T-helper 17 cell (primary cell): ENCODE measurements at regions not wholly inside any gene's neighbourhood (a gene's known extent, or its start where the extent isn't known, plus 50 kb on each side); places are given as distances from the start of the nearest gene placed in this dataset.

Experiments
- ATAC-seq: fragments of 150-1000 bp; cut with Tn5 transposase; 2 replicates; pipeline ENCODE4 v1.10.0; 2021; ENCODE audit warnings: mild to moderate bottlenecking, moderate library complexity
- DNase-seq, 3 donors: peaks; one replicate each; pipeline versions ENCODE4 v3.0.0 to v3.0.0-alpha.2; 2020 to 2021
- H3K9me3 ChIP-seq: one replicate; pipeline ENCODE4 v1.7.0; 2013; ENCODE audit warnings: low read length, mild to moderate bottlenecking; ENCODE audit not compliant: control insufficient read depth, poor library complexity, severe bottlenecking
- H3K27ac Mint-ChIP-seq: one replicate; pipeline ENCODE4 v1.8.0; 2022; ENCODE audit warnings: mild to moderate bottlenecking, moderate library complexity, mixed read lengths
- H3K27me3 Mint-ChIP-seq: one replicate; pipeline ENCODE4 v1.8.0; 2022; ENCODE audit warnings: mixed read lengths
- H3K36me3 Mint-ChIP-seq: one replicate; pipeline ENCODE4 v1.8.0; 2022; ENCODE audit warnings: low read depth, mixed read lengths
- H3K4me1 Mint-ChIP-seq: one replicate; pipeline ENCODE4 v1.8.0; 2022; ENCODE audit warnings: mild to moderate bottlenecking, mixed read lengths
- H3K4me3 Mint-ChIP-seq: one replicate; pipeline ENCODE4 v1.8.0; 2022; ENCODE audit warnings: mild to moderate bottlenecking, moderate library complexity, mixed read lengths

DNA sequence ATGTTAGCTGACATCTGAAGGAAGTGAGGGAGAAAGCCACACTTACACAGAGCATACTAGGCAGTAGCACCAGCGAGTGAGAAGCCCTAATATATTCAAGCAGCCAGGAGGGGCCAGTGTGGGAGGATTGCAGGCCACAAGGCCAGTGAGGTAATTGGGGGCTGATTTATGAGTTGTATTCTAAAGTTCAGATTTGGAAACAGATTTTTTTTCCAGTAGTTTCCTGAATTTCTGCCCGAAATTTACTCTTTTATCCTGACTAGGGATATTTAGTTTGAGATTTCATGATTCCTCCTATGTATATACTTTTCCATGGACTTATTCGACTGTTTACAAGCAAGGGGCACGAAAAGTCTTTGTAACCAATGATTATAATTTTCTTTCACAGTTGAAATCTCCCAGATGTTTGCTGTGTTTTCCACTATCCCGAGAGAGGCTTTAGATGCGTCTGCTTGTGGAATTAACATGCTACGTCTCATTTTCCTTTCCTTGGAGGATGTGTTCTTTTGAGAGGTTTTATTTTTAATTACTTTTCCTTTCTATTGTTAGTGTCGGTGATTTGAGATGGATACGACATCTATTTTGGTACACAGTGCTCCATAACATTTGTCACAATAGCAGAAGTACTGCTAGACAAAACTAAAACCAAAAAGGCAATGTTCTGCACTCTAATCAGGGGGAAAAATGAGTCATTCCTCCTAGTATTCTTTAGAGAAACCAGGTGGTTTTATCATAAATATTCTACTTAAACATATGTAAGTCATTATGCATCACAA is 356.3 kb upstream of the HSF2 start:
- Mint-ChIP-seq H3K4me3 (no peak overlapping the region), H3K36me3 (no peaks in the 10 kb centered on the region), H3K4me1 (no peaks in the 10 kb centered on the region), H3K27ac (no peak overlapping the region), H3K27me3 (peaks cover 21% of the 10 kb centered on the region)
- ATAC-seq (no peak), DNase-seq (no peak)
- H3K9me3 ChIP-seq = no peaks in the 10 kb centered on the region

DNA sequence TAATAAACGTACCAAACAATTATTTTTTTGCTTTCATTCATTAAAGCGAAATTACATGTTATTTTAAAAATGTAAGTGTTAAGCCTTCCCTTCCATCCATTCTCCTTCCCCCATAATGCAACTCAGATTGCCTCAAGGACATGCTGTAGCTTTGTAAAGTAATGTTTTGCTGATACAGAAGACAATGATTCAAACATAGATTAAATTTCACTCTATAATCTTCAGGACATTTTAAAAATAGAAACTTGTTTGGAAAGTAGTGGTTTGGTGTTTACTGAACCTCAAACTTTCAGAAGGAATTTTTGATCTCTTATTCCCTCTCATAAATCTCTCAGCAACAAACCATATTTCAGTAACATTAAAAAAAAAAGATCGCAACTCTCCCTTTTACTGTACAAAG is 350.9 kb upstream of the HSF2 start:
- Mint-ChIP-seq H3K27me3 (peaks cover 3% of the 10 kb centered on the region), H3K36me3 (no peaks in the 10 kb centered on the region), H3K27ac (no peak overlapping the region), H3K4me3 (no peak overlapping the region), H3K4me1 (no peaks in the 10 kb centered on the region)
- H3K9me3 ChIP-seq = no peaks in the 10 kb centered on the region
- ATAC-seq (no peak), DNase-seq (no peak)

DNA sequence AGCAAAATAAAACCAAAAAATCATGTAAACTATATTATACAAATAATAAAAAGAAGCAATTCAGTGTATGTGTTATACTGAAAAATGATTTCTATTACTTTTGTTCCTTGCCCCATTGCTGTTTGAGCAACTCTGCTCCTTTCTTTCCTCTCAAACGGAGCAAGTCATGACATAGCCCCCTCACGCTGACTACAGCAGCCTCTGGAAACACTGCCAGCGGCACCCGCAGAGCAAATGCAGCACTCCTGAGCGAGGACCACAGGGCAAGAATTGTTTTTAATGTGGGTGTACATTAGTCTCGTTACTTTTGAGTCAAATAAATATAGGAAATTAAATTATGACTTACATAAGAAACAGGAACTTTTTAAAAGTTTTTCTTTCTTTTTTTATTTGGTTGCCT is 350.1 kb upstream of the HSF2 start:
- H3K36me3 Mint-ChIP-seq = no peaks in the 10 kb centered on the region
- H3K27ac Mint-ChIP-seq = no peak overlapping the region
- H3K9me3 ChIP-seq = no peaks in the 10 kb centered on the region
- DNase-seq = no peak
- no peaks in the 10 kb centered on the region for H3K27me3 Mint-ChIP-seq
- no peak for ATAC-seq
- no peaks in the 10 kb centered on the region for H3K4me1 Mint-ChIP-seq
- H3K4me3 Mint-ChIP-seq = no peak overlapping the region

DNA sequence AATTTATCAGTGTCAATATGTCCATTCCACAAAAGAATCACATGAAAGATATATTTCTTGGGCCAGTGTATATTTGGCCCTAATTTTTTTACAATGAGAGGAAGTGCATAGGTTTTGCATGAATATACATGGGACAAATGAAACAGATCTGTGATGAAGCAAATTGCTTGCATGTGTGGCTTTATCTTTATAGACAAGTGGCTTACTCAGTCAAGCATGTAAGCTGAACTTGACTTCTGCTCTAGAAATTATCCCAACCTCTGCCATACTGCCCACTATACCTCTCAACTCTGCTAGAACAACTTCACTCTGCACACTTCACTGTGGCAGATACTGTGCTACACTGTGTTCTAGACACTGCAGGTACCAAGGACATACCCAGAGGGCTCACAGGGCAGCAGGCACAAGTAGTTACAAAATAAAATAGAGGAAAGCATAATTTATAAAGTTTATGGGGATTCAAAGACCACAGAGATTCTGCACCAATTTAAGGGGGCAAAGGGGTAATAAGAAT is 349.2 kb upstream of the HSF2 start:
- H3K9me3 ChIP-seq = no peaks in the 10 kb centered on the region
- Mint-ChIP-seq H3K36me3 (no peaks in the 10 kb centered on the region), H3K4me3 (no peak overlapping the region), H3K27ac (no peak overlapping the region), H3K4me1 (no peaks in the 10 kb centered on the region), H3K27me3 (no peaks in the 10 kb centered on the region)
- no peak for ATAC-seq
- DNase-seq = no peak

DNA sequence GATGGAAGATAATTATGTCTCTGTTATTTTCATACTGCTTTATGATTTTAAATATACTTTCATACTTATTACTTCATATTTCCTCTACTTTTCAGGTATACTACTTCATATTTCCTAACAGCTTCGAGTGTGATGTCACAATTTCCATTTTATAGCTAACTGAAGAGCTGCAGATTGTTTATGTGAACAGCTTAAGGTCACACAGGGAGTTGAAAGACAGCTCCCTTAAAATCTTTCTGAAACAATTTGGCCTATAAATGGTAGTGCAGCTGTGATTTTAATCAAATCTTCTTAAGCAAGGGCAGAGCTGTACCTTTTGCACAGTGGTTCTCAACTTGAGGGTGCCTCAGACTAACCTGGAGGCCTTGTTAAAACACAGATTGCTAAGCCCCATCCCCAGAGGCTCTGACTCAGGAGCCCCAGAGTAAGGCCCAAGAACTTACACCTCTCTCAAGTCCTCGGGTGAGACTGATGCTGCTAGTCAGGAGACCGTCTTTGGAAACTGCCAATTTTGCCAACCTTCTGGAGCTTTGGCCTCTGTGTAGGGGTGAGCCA is 347.0 kb upstream of the HSF2 start:
- Mint-ChIP-seq H3K36me3 (no peaks in the 10 kb centered on the region), H3K4me3 (no peak overlapping the region), H3K4me1 (no peaks in the 10 kb centered on the region), H3K27ac (no peak overlapping the region), H3K27me3 (peaks cover 5% of the 10 kb centered on the region)
- DNase-seq (no peak), ATAC-seq (no peak)
- no peaks in the 10 kb centered on the region for H3K9me3 ChIP-seq

DNA sequence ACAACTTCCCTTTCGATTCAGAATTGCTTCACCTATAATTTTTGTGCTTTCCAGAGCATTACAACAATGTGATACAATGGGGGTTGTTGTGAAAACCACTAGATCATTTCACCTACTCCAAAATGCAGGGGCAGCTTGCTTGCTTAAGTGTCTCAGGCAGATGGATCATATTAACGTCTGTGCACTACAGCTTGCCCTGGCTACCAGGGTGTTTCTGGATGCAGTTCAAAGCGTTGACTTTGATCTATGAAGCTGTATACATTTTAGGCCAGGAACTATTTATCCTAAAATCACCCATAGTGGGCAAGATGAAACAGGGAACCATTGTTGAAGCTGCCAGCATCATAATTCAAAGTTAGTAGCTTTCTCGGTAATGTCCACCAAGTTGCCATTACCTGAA is 339.5 kb upstream of the HSF2 start:
- no peaks in the 10 kb centered on the region for H3K9me3 ChIP-seq
- no peak for ATAC-seq
- H3K4me1 Mint-ChIP-seq = no peaks in the 10 kb centered on the region
- H3K27me3 Mint-ChIP-seq = peaks cover 12% of the 10 kb centered on the region
- no peak overlapping the region for H3K27ac Mint-ChIP-seq
- no peak overlapping the region for H3K4me3 Mint-ChIP-seq
- no peaks in the 10 kb centered on the region for H3K36me3 Mint-ChIP-seq
- DNase-seq = no peak

DNA sequence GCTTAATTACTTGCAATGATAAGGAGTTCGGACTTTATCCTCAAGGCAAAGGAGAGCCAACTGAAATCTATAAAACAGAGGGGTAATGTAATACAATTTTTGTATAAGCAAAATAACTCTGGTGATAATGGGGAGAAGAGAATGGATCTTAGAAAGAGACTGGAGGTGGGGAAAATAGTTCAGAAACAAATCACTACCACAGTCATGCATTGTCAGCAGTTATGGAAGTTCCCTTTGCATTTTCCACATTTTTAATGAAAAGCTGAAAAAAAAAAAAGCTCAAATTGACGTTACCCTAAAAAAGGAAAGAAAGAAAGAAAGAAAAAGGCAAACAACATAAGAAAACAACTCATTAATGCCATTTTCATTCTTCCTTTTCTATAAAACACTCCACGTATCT is 337.6 kb upstream of the HSF2 start:
- Mint-ChIP-seq H3K4me1 (no peaks in the 10 kb centered on the region), H3K36me3 (no peaks in the 10 kb centered on the region), H3K27me3 (peaks cover 7% of the 10 kb centered on the region), H3K4me3 (no peak overlapping the region), H3K27ac (no peak overlapping the region)
- DNase-seq (no peak), ATAC-seq (no peak)
- H3K9me3 ChIP-seq = no peaks in the 10 kb centered on the region

DNA sequence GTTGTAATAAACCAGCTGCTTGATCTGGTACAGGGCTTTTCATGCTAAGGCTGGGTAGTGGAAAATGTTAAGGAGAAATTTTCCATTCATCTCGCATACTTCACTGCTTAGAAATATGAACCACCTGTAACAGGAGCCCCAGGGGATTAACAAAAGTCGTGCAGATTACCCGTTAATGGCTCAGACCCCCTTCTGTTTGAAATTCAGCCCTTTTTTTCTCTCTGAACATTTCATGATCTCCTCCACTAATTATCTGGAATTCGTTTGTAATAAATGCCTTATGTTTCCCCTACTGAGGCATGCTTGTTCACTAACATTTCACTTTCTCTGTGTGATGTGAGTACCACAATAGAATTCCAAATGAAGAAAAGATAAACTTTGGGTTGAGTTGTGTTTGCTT is 336.4 kb upstream of the HSF2 start:
- H3K4me1 Mint-ChIP-seq = no peaks in the 10 kb centered on the region
- no peak for ATAC-seq

DNA sequence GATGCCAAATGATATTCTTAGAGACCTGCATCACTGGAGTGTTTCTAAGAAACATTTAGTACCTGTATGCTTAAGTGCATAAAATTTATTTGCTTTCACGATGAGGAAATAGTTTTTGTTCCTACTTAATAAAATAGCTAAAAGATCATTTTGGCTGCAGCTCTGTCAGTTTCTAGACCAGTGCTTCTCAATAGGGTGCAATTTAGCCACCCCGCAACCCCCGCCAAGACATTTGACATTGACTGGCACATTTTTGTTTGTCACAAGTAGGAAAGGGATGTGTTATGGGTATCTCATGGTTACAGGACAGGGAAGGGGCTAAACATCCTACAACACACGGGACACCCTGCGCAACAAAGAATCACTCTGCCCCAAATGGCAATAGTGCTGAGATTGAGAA is 335.7 kb upstream of the HSF2 start:
- no peak overlapping the region for H3K4me3 Mint-ChIP-seq
- DNase-seq (no peak), ATAC-seq (no peak)
- no peaks in the 10 kb centered on the region for H3K4me1 Mint-ChIP-seq
- no peak overlapping the region for H3K27ac Mint-ChIP-seq
- peaks cover 7% of the 10 kb centered on the region for H3K27me3 Mint-ChIP-seq
- no peaks in the 10 kb centered on the region for H3K9me3 ChIP-seq
- no peaks in the 10 kb centered on the region for H3K36me3 Mint-ChIP-seq

More for the DNA sequence above, 336.4 kb upstream of the HSF2 start:
- no peak overlapping the region for H3K27ac Mint-ChIP-seq
- no peak for DNase-seq
- H3K9me3 ChIP-seq = no peaks in the 10 kb centered on the region
- peaks cover 7% of the 10 kb centered on the region for H3K27me3 Mint-ChIP-seq
- H3K4me3 Mint-ChIP-seq = no peak overlapping the region
- H3K36me3 Mint-ChIP-seq = no peaks in the 10 kb centered on the region

DNA sequence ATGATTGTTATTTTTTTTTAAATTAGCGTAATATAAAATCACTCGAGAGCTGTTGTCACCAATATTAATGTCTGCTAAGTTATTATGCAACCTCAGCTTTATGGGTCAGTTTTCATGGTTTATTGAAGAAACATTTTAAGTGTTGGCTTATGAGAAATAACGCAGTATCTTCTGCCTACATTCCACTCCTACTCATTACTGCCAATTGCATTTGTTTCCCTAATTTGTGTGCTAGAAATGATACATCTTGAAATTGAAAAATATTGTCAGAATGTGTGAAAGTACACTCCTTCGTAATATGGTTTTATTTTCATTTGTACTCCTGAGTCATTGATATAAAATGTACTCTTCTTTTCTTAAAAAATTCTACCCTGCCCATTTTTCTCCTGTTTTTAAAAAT is 333.3 kb upstream of the HSF2 start:
- Mint-ChIP-seq H3K27ac (no peak overlapping the region), H3K4me1 (no peaks in the 10 kb centered on the region), H3K27me3 (peaks cover 7% of the 10 kb centered on the region), H3K4me3 (no peak overlapping the region), H3K36me3 (no peaks in the 10 kb centered on the region)
- DNase-seq (no peak), ATAC-seq (no peak)
- H3K9me3 ChIP-seq = no peaks in the 10 kb centered on the region

DNA sequence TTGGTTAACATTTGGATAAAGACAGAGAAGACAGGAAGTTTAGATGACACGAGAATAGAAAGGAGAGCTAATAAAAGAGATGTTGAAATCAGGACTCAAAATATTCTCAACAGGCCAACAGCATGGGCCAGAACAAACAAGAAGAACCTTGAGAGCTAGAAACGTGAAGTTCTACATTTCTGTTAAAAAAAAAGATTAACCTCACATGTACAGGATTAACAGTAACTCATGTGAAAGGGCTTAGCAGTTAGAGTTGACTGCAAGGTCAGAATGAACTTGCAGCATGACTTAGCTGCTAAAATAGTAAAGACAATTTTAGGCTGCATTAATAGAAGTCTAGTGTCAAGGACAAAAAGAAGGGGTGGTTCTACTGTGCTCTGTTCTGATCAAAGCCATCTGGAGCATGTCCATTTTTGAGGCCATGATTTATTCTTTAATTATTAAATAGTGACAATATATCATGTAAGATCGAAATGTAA is 331.1 kb upstream of the HSF2 start:
- no peak overlapping the region for H3K27ac Mint-ChIP-seq
- DNase-seq (no peak), ATAC-seq (no peak)
- H3K4me3 Mint-ChIP-seq = no peak overlapping the region
- no peaks in the 10 kb centered on the region for H3K36me3 Mint-ChIP-seq
- H3K9me3 ChIP-seq = no peaks in the 10 kb centered on the region
- peaks cover 7% of the 10 kb centered on the region for H3K27me3 Mint-ChIP-seq
- no peaks in the 10 kb centered on the region for H3K4me1 Mint-ChIP-seq

DNA sequence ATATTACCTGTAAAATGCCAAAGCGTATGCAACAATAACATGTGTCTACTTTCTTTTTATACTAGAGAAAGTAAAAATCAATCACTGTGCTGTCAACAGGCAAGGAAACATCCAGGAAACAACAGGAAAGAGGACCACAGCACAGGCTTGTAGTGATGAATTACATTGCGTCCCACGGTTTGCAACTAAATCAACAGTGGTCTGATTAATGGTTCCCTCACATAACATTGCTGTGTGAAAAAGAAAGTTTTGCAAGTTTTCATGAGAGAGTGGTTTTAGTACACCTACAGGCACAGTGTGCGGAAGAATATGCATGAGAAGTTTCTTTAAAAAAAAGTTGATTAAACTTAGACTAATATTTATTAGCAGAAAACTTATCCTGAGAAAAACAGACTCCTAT is 329.5 kb upstream of the HSF2 start:
- no peak overlapping the region for H3K4me3 Mint-ChIP-seq
- H3K4me1 Mint-ChIP-seq = no peaks in the 10 kb centered on the region
- no peaks in the 10 kb centered on the region for H3K27me3 Mint-ChIP-seq
- no peak overlapping the region for H3K27ac Mint-ChIP-seq
- DNase-seq (no peak), ATAC-seq (no peak)
- no peaks in the 10 kb centered on the region for H3K36me3 Mint-ChIP-seq
- no peaks in the 10 kb centered on the region for H3K9me3 ChIP-seq

DNA sequence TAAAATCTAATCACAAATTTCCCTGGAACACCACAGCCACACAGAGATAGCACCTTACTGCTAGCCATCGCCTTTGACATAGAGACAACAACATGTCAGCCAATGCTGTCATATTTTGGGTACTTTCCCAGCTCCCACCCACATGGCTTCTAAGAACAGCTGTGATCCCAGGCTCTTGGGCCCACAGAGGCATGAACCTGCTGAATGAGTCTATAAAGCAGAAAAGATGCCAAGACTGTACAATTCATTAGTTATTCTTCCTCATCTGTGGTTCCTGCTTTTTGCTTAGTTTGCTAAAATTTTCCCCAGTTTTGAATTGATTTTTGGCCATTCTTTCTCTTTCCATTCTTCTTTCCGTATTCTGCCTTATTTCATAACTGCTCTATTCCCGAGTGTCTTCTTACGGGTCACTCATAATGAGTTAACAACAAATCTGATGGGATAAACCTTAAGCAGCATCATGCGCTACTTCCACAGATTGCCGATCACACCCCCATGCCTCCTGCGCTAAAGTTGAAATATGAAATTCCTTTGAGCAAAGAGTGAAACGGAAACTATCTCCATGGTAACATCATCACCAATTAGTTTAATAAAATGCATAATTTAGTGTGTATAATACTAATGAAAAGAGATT is 327.3 kb upstream of the HSF2 start:
- DNase-seq (no peak), ATAC-seq (no peak)
- H3K4me1 Mint-ChIP-seq = no peaks in the 10 kb centered on the region
- H3K9me3 ChIP-seq = no peaks in the 10 kb centered on the region
- no peak overlapping the region for H3K4me3 Mint-ChIP-seq
- H3K36me3 Mint-ChIP-seq = no peaks in the 10 kb centered on the region
- H3K27ac Mint-ChIP-seq = no peak overlapping the region
- H3K27me3 Mint-ChIP-seq = no peaks in the 10 kb centered on the region
